ENCODE measurements at regions not wholly inside any gene's neighbourhood (a gene's known extent, or its start where the extent isn't known, plus 50 kb on each side); places are given as distances from the start of the nearest gene placed in this dataset.

GRCh38 chr6:18567380-18567779 is 180.2 kb downstream of the RNF144B start:
- in situ Hi-C loops (cut with MboI) (no loop called here), intact Hi-C loops (cut with micrococcal nuclease; ENCODE audit: unreplicated experiment) (no loop called here)
- WGBS (ENCODE audit: insufficient coverage, insufficient replicate concordance, low lambda C conversion rate, missing lambda C conversion rate): 44% methylated on average over 1 of the region's 2 CpGs
- SMC1A ChIA-PET (ENCODE audit: uncharacterized antibody, unreplicated experiment): no interaction called here
- ATAC-seq (no peak), FAIRE-seq (no peak), DNase-seq (ENCODE audit: low read depth, low spot score) (no peak)
- Histone ChIP-seq H3K4me1 (ENCODE audit: control insufficient read depth, insufficient read depth, low read length) (no peaks in the 10 kb centered on the region), H2AFZ (ENCODE audit: control insufficient read depth, low read depth, low read length) (no peak overlapping the region), H3K9me3 (replicated peaks; ENCODE audit: control insufficient read depth, insufficient read depth, low read length) (no peaks in the 10 kb centered on the region), H4K20me1 (ENCODE audit: control insufficient read depth, insufficient read depth) (no peaks in the 10 kb centered on the region), H3K4me2 (ENCODE audit: control insufficient read depth, insufficient read depth) (no peak overlapping the region), H3K27ac (ENCODE audit: control insufficient read depth, insufficient read depth) (no peak overlapping the region), H3K27me3 (replicated peaks in 1 of 2; ENCODE audit: control insufficient read depth in 2 of 2, insufficient read depth in 2 of 2, low read length in 1 of 2) (no peaks in the 10 kb centered on the region), H3K36me3 (ENCODE audit: control insufficient read depth in 2 of 2, insufficient read depth in 2 of 2, low read length in 1 of 2) (no peaks in the 10 kb centered on the region), H3K79me2 (ENCODE audit: control insufficient read depth, insufficient read depth, low read length) (no peaks in the 10 kb centered on the region), H3K4me3 (no peak overlapping the region), H3K9ac (ENCODE audit: control insufficient read depth, insufficient read depth, low read length) (no peak overlapping the region)
- RAD21 ChIA-PET (ENCODE audit: unreplicated experiment): no interaction called here
- TF ChIP-seq SUZ12 (IDR thresholded peaks at IDR 0.05; ENCODE audit: unreplicated experiment) (no peak), ZBTB4 (CRISPR knock-in tag; IDR thresholded peaks at IDR 0.05) (no peak), SMC3 (IDR thresholded peaks at IDR 0.05; ENCODE audit: borderline replicate concordance, low read length) (no peak), BACH1 (IDR thresholded peaks at IDR 0.05; ENCODE audit: borderline replicate concordance) (no peak), YBX1 (IDR thresholded peaks at IDR 0.05) (no peak), IRF4 (IDR thresholded peaks at IDR 0.05; ENCODE audit: low read depth, low read length) (no peak), EP300 (IDR thresholded peaks at IDR 0.05; ENCODE audit: borderline replicate concordance in 1 of 2, control insufficient read depth in 1 of 2, low read depth in 2 of 2, low read length in 2 of 2) (no peak), RELB (IDR thresholded peaks at IDR 0.05; ENCODE audit: low read depth) (no peak)
- BruUV-seq (replicated peaks): no TSS peak
- CTCF ChIA-PET: no interaction called here
- POLR2A ChIA-PET: no interaction called here

Measured in GM12878 (cell line).